ENCODE measurements at regions not wholly inside any gene's neighbourhood (a gene's known extent, or its start where the extent isn't known, plus 50 kb on each side); places are given as distances from the start of the nearest gene placed in this dataset.

DNA sequence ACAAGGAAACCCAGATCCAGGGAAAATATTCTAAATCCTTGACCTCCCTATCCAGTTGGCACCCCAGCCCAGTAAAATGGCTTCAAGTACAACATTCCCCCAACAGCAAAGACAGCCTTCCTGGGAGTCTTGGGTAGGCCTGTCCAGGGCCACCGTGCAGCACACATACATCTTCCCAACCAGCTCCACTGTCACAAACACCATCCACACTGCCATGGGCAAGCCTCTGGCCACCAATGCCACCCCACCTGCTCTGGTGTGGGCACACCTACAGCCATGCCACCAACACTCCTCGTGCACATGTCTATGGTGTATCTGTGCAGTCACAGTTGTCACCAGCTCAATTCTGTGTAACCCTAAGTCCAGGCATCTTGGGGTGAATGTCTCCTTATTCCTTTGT is 193.2 kb downstream of the DAD1 start:
- TF ChIP-seq SIN3A (IDR thresholded peaks at IDR 0.05; ENCODE audit: borderline replicate concordance, insufficient read depth, low read length), result no peak
- TF ChIP-seq, protein P1, sequence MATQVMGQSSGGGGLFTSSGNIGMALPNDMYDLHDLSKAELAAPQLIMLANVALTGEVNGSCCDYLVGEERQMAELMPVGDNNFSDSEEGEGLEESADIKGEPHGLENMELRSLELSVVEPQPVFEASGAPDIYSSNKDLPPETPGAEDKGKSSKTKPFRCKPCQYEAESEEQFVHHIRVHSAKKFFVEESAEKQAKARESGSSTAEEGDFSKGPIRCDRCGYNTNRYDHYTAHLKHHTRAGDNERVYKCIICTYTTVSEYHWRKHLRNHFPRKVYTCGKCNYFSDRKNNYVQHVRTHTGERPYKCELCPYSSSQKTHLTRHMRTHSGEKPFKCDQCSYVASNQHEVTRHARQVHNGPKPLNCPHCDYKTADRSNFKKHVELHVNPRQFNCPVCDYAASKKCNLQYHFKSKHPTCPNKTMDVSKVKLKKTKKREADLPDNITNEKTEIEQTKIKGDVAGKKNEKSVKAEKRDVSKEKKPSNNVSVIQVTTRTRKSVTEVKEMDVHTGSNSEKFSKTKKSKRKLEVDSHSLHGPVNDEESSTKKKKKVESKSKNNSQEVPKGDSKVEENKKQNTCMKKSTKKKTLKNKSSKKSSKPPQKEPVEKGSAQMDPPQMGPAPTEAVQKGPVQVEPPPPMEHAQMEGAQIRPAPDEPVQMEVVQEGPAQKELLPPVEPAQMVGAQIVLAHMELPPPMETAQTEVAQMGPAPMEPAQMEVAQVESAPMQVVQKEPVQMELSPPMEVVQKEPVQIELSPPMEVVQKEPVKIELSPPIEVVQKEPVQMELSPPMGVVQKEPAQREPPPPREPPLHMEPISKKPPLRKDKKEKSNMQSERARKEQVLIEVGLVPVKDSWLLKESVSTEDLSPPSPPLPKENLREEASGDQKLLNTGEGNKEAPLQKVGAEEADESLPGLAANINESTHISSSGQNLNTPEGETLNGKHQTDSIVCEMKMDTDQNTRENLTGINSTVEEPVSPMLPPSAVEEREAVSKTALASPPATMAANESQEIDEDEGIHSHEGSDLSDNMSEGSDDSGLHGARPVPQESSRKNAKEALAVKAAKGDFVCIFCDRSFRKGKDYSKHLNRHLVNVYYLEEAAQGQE (IDR thresholded peaks at IDR 0.05; ENCODE audit: insufficient read depth in 1 of 2, low read depth in 2 of 2, low read length in 2 of 2), result no peak
- no peak for TF ChIP-seq POLR2AphosphoS5 (IDR thresholded peaks at IDR 0.05; ENCODE audit: low read depth, low read length)
- no peak for TF ChIP-seq TAF1 (IDR thresholded peaks at IDR 0.05; ENCODE audit: borderline replicate concordance, insufficient read depth, low read length)

Measured in PFSK-1 (cell line).